CD4-positive, alpha-beta memory T cell (primary cell): ENCODE measurements at regions not wholly inside any gene's neighbourhood (a gene's known extent, or its start where the extent isn't known, plus 50 kb on each side); places are given as distances from the start of the nearest gene placed in this dataset.

ENCODE experiments used
- CTCF ChIA-PET: fragments of 350-600 bp; sonication (Branson Sonifier 250); formaldehyde crosslinking; loops from one replicate; lab custom pipeline; 2021; ENCODE audit warnings: inconsistent platforms; ENCODE audit not compliant: partially characterized antibody; lab: Charles Lee
- POLR2A ChIA-PET: fragments of 350-600 bp; sonication (Branson Sonifier 250); formaldehyde crosslinking; loops from one replicate; lab custom pipeline; 2021; ENCODE audit not compliant: partially characterized antibody; lab: Charles Lee
- DNase-seq, 5 donors: peaks; one replicate each; pipeline versions ENCODE4 v3.0.0 to v3.0.0-alpha.2; 2020 to 2022; ENCODE audit warnings: mixed read lengths in 1 of 5
- H3K27ac ChIP-seq: one replicate; pipeline ENCODE4 v1.7.0; 2013; ENCODE audit warnings: low read depth, low read length
- H3K27me3 ChIP-seq: 2 replicates; pipeline ENCODE4 v1.7.0; 2013; ENCODE audit warnings: mild to moderate bottlenecking, low read length, moderate library complexity; ENCODE audit not compliant: insufficient read depth
- H3K36me3 ChIP-seq: 2 replicates; pipeline ENCODE4 v1.7.0; 2013; ENCODE audit warnings: mild to moderate bottlenecking, low read length, moderate library complexity; ENCODE audit not compliant: insufficient read depth
- H3K4me1 ChIP-seq: 2 replicates; pipeline ENCODE4 v1.7.0; 2013; ENCODE audit warnings: mild to moderate bottlenecking, low read length, moderate library complexity; ENCODE audit not compliant: insufficient read depth
- H3K4me3 ChIP-seq, 2 donors: one replicate each; pipeline ENCODE4 v1.7.0; 2013; ENCODE audit warnings: low read length in 2 of 2, mild to moderate bottlenecking in 1 of 2
- H3K9me3 ChIP-seq, 2 donors: one replicate each; pipeline ENCODE4 v1.7.0; 2013; ENCODE audit warnings: low read length in 2 of 2, control low read depth in 1 of 2; ENCODE audit not compliant: control insufficient read depth in 1 of 2
- H3K27ac Mint-ChIP-seq, 7 donors: one replicate each; pipeline ENCODE4 v1.8.0; 2020 to 2021; ENCODE audit warnings: mixed read lengths in 7 of 7, mild to moderate bottlenecking in 6 of 7, inconsistent platforms in 3 of 7, moderate library complexity in 3 of 7
- H3K27me3 Mint-ChIP-seq, 2 donors: one replicate each; pipeline ENCODE4 v1.8.0; 2020 to 2021; ENCODE audit warnings: mixed read lengths in 2 of 2
- H3K36me3 Mint-ChIP-seq, 2 donors: one replicate each; pipeline ENCODE4 v1.8.0; 2020 to 2021; ENCODE audit warnings: mixed read lengths in 2 of 2, inconsistent platforms in 1 of 2, mild to moderate bottlenecking in 1 of 2
- H3K4me1 Mint-ChIP-seq, 4 donors: one replicate each; pipeline ENCODE4 v1.8.0; 2020 to 2021; ENCODE audit warnings: mixed read lengths in 4 of 4, mild to moderate bottlenecking in 1 of 4
- H3K4me3 Mint-ChIP-seq, 8 donors: one replicate each; pipeline ENCODE4 v1.8.0; 2020 to 2021; ENCODE audit warnings: mixed read lengths in 8 of 8, mild to moderate bottlenecking in 7 of 8, moderate library complexity in 6 of 8, inconsistent platforms in 3 of 8
- H3K9me3 Mint-ChIP-seq, 8 donors: one replicate each; pipeline ENCODE4 v1.8.0; 2020 to 2021; ENCODE audit warnings: mixed read lengths in 8 of 8, mild to moderate bottlenecking in 5 of 8, inconsistent platforms in 3 of 8, moderate library complexity in 1 of 8
- intact Hi-C: fragments of 100-400 bp; cut with micrococcal nuclease; formaldehyde crosslinking; loops from one replicate; pipeline ENCODE4 v1.15.1; 2023

GRCh38 chr4:179225594-179225993 is 1783.4 kb upstream of the AGA start:
- no peak for DNase-seq
- no peaks in the 10 kb centered on the region for H3K4me1 ChIP-seq
- intact Hi-C loops, result no loop called here
- H3K27me3 ChIP-seq, result no peaks in the 10 kb centered on the region
- no peaks in the 10 kb centered on the region for H3K36me3 ChIP-seq
- H3K27me3 Mint-ChIP-seq, result no peaks in the 10 kb centered on the region
- no peaks in the 10 kb centered on the region for H3K9me3 ChIP-seq
- no peak overlapping the region for H3K27ac ChIP-seq
- H3K27ac Mint-ChIP-seq, result no peak overlapping the region
- POLR2A ChIA-PET, result no interaction called here
- H3K36me3 Mint-ChIP-seq, result no peaks in the 10 kb centered on the region
- peaks cover 3 to 12% (median 7%) of the 10 kb centered on the region in 8 donors for H3K9me3 Mint-ChIP-seq
- no peak overlapping the region for H3K4me3 ChIP-seq
- CTCF ChIA-PET, result no interaction called here
- no peak overlapping the region for H3K4me3 Mint-ChIP-seq
- no peaks in the 10 kb centered on the region for H3K4me1 Mint-ChIP-seq

- CTCF ChIA-PET, result no interaction called here
- peaks cover 0 to 10% (median 1%) of the 10 kb centered on the region in 8 donors for H3K9me3 Mint-ChIP-seq
Observed at GRCh38 chr4:179248821-179249220, 1806.6 kb upstream of the AGA start.

DNA sequence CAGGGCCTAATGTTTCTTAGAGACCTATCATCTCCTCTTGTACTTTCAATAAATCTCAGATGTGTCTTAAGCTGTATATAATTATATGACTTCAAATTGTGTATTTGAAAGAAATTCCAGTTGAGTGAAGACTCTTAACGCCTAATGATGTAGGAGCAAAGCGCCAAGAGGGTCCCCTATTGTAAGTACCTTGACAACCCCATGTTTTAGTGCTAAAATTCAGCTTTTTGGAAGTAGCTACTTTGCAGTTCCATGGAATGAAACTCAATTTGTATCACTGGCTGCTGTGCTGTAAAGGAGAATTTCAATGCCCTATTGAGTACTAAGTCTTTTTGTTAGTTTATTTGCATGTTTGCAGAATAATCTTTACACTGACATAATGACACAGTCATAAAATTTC is 1826.6 kb upstream of the AGA start:
- H3K9me3 Mint-ChIP-seq, result peaks cover 0 to 17% (median 10%) of the 10 kb centered on the region in 8 donors
- ChIA-PET POLR2A (no interaction called here), CTCF (no interaction called here)
- Histone ChIP-seq H3K27me3 (no peaks in the 10 kb centered on the region), H3K4me3 (no peak overlapping the region), H3K4me1 (no peaks in the 10 kb centered on the region), H3K27ac (no peak overlapping the region), H3K9me3 (no peaks in the 10 kb centered on the region), H3K36me3 (no peaks in the 10 kb centered on the region)
- H3K27ac Mint-ChIP-seq, result no peak overlapping the region
- intact Hi-C loops, result no loop called here
- no peaks in the 10 kb centered on the region for H3K27me3 Mint-ChIP-seq
- H3K4me3 Mint-ChIP-seq, result no peak overlapping the region
- H3K36me3 Mint-ChIP-seq, result no peaks in the 10 kb centered on the region
- no peak for DNase-seq
- no peaks in the 10 kb centered on the region for H3K4me1 Mint-ChIP-seq

More at GRCh38 chr4:179248821-179249220, 1806.6 kb upstream of the AGA start:
- H3K36me3 Mint-ChIP-seq, result no peaks in the 10 kb centered on the region
- H3K27me3 Mint-ChIP-seq, result no peaks in the 10 kb centered on the region
- no peak overlapping the region for H3K4me3 Mint-ChIP-seq
- Histone ChIP-seq H3K4me1 (no peaks in the 10 kb centered on the region), H3K27me3 (no peaks in the 10 kb centered on the region), H3K27ac (no peak overlapping the region), H3K9me3 (no peaks in the 10 kb centered on the region), H3K36me3 (no peaks in the 10 kb centered on the region), H3K4me3 (no peak overlapping the region)
- intact Hi-C loops, result no loop called here
- DNase-seq, result no peak
- POLR2A ChIA-PET, result no interaction called here
- H3K4me1 Mint-ChIP-seq, result no peaks in the 10 kb centered on the region
- H3K27ac Mint-ChIP-seq, result no peak overlapping the region

GRCh38 chr4:179272282-179272681 is 1830.0 kb upstream of the AGA start:
- intact Hi-C loops, result no loop called here
- H3K4me1 Mint-ChIP-seq, result no peaks in the 10 kb centered on the region
- no peaks in the 10 kb centered on the region for H3K36me3 Mint-ChIP-seq
- no peak overlapping the region for H3K27ac ChIP-seq
- no peaks in the 10 kb centered on the region for H3K4me1 ChIP-seq
- no peaks in the 10 kb centered on the region for H3K27me3 Mint-ChIP-seq
- H3K27ac Mint-ChIP-seq, result peak overlapping the region in 1 of 7 donors; percentile 15
- no peaks in the 10 kb centered on the region for H3K27me3 ChIP-seq
- peaks cover 2 to 14% (median 6%) of the 10 kb centered on the region in 8 donors for H3K9me3 Mint-ChIP-seq
- H3K36me3 ChIP-seq, result no peaks in the 10 kb centered on the region
- no peak for DNase-seq
- ChIA-PET POLR2A (no interaction called here), CTCF (no interaction called here)
- no peaks in the 10 kb centered on the region for H3K9me3 ChIP-seq
- H3K4me3 Mint-ChIP-seq, result no peak overlapping the region
- H3K4me3 ChIP-seq, result no peak overlapping the region

GRCh38 chr4:179278647-179279046 is 1836.4 kb upstream of the AGA start:
- H3K4me3 ChIP-seq, result no peak overlapping the region
- intact Hi-C loops, result no loop called here
- H3K27me3 Mint-ChIP-seq, result no peaks in the 10 kb centered on the region

GRCh38 chr4:179285696-179286095 is 1843.5 kb upstream of the AGA start:
- Mint-ChIP-seq H3K27ac (no peak overlapping the region), H3K27me3 (no peaks in the 10 kb centered on the region), H3K36me3 (no peaks in the 10 kb centered on the region), H3K9me3 (peaks cover 0 to 12% (median 3%) of the 10 kb centered on the region in 8 donors), H3K4me3 (no peak overlapping the region), H3K4me1 (no peaks in the 10 kb centered on the region)
- H3K4me1 ChIP-seq, result no peaks in the 10 kb centered on the region
- CTCF ChIA-PET, result no interaction called here
- no peaks in the 10 kb centered on the region for H3K9me3 ChIP-seq
- H3K27ac ChIP-seq, result no peak overlapping the region
- POLR2A ChIA-PET, result no interaction called here
- H3K27me3 ChIP-seq, result no peaks in the 10 kb centered on the region
- no peaks in the 10 kb centered on the region for H3K36me3 ChIP-seq
- no peak for DNase-seq
- intact Hi-C loops, result no loop called here
- no peak overlapping the region for H3K4me3 ChIP-seq

More at GRCh38 chr4:179278647-179279046, 1836.4 kb upstream of the AGA start:
- no peaks in the 10 kb centered on the region for H3K4me1 ChIP-seq
- ChIA-PET POLR2A (no interaction called here), CTCF (no interaction called here)
- Mint-ChIP-seq H3K36me3 (no peaks in the 10 kb centered on the region), H3K4me1 (no peaks in the 10 kb centered on the region), H3K4me3 (no peak overlapping the region), H3K27ac (no peak overlapping the region), H3K9me3 (peaks cover 0 to 9% (median 4%) of the 10 kb centered on the region in 8 donors)
- no peak for DNase-seq
- no peaks in the 10 kb centered on the region for H3K9me3 ChIP-seq
- H3K36me3 ChIP-seq, result no peaks in the 10 kb centered on the region
- H3K27me3 ChIP-seq, result no peaks in the 10 kb centered on the region
- no peak overlapping the region for H3K27ac ChIP-seq

GRCh38 chr4:179291657-179292056 is 1849.4 kb upstream of the AGA start:
- no peaks in the 10 kb centered on the region for H3K27me3 Mint-ChIP-seq
- no peaks in the 10 kb centered on the region for H3K36me3 Mint-ChIP-seq
- peaks cover 0 to 8% (median 7%) of the 10 kb centered on the region in 8 donors for H3K9me3 Mint-ChIP-seq
- Histone ChIP-seq H3K36me3 (no peaks in the 10 kb centered on the region), H3K27me3 (no peaks in the 10 kb centered on the region), H3K9me3 (no peaks in the 10 kb centered on the region), H3K4me1 (no peaks in the 10 kb centered on the region), H3K4me3 (no peak overlapping the region), H3K27ac (no peak overlapping the region)
- H3K4me1 Mint-ChIP-seq, result no peaks in the 10 kb centered on the region
- DNase-seq, result no peak
- ChIA-PET CTCF (no interaction called here), POLR2A (no interaction called here)
- no peak overlapping the region for H3K4me3 Mint-ChIP-seq
- intact Hi-C loops, result no loop called here
- no peak overlapping the region for H3K27ac Mint-ChIP-seq

DNA sequence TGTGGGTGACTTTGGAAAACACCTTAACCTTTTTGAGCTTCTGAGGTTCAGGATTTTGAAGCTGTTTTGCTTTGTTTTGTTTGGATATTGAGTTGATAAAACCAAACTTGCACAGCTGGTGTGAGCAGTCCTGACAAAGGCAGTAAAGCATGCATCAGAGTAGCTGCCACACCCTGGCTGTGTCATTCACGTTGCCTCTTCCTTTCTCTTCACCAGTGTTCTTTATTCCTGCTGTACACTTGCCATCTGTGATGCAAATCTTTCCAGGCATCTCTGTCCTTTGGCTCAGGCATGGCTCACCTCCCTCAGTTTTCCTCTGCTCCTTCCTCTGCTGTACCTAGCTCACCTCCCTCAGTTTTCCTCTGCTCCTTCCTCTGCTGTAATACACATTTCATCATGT is 1850.2 kb upstream of the AGA start:
- H3K9me3 ChIP-seq, result no peaks in the 10 kb centered on the region
- H3K4me3 ChIP-seq, result no peak overlapping the region
- Mint-ChIP-seq H3K27me3 (no peaks in the 10 kb centered on the region), H3K4me3 (no peak overlapping the region), H3K27ac (peak overlapping the region in 1 of 7 donors; percentile 22), H3K4me1 (no peaks in the 10 kb centered on the region), H3K9me3 (peaks cover 0 to 10% (median 5%) of the 10 kb centered on the region in 8 donors), H3K36me3 (no peaks in the 10 kb centered on the region)
- no peak for DNase-seq
- H3K36me3 ChIP-seq, result no peaks in the 10 kb centered on the region
- H3K27ac ChIP-seq, result no peak overlapping the region
- intact Hi-C loops, result no loop called here
- ChIA-PET CTCF (no interaction called here), POLR2A (no interaction called here)
- H3K4me1 ChIP-seq, result no peaks in the 10 kb centered on the region
- H3K27me3 ChIP-seq, result no peaks in the 10 kb centered on the region
